Fibroblast of lung (primary cell): ENCODE measurements at regions not wholly inside any gene's neighbourhood (a gene's known extent, or its start where the extent isn't known, plus 50 kb on each side); places are given as distances from the start of the nearest gene placed in this dataset.

Source experiments
- DNase-seq, 2 donors: peaks; one replicate each; pipeline versions ENCODE4 v3.0.0 to v3.0.0-alpha.2; 2010; ENCODE audit warnings: low read depth in 2 of 2
- H2AFZ ChIP-seq: 2 replicates; pipeline ENCODE4 v1.5.1; 2012; ENCODE audit warnings: low read length, control low read depth, inconsistent platforms
- H3K27ac ChIP-seq: 2 replicates; pipeline ENCODE4 v1.5.1; 2011; ENCODE audit warnings: low read length, control low read depth; ENCODE audit not compliant: insufficient read depth
- H3K27me3 ChIP-seq: 2 replicates; pipeline ENCODE4 v1.5.1; 2011; ENCODE audit warnings: mild to moderate bottlenecking, low read length; ENCODE audit not compliant: control insufficient read depth, insufficient read depth
- H3K36me3 ChIP-seq: 2 replicates; pipeline ENCODE4 v1.5.1; 2011; ENCODE audit warnings: low read length; ENCODE audit not compliant: control insufficient read depth, insufficient read depth
- H3K4me1 ChIP-seq: 2 replicates; pipeline ENCODE4 v1.5.1; 2011; ENCODE audit warnings: low read length; ENCODE audit not compliant: control insufficient read depth, insufficient read depth; ENCODE audit errors: extremely low read depth
- H3K4me2 ChIP-seq: 2 replicates; pipeline ENCODE4 v1.5.1; 2011; ENCODE audit warnings: low read length, control low read depth; ENCODE audit not compliant: insufficient read depth; ENCODE audit errors: extremely low read depth
- H3K4me3 ChIP-seq, 4 experiments: fragments of 200-600 bp in 1 of 4; sonication (generic) in 1 of 4; replicated peaks in 1 of 4; 2 replicates each; pipeline ENCODE4 v1.5.1; 2011 to 2016; ENCODE audit warnings: low read length in 4 of 4, low read depth in 3 of 4, mild to moderate bottlenecking in 3 of 4, control low read depth in 2 of 4, inconsistent platforms in 1 of 4, mixed read lengths in 1 of 4; ENCODE audit not compliant: insufficient read depth in 1 of 4; ENCODE audit errors: control extremely low read depth in 1 of 4
- H3K79me2 ChIP-seq: 2 replicates; pipeline ENCODE4 v1.5.1; 2012; ENCODE audit warnings: mild to moderate bottlenecking, low read length, inconsistent platforms; ENCODE audit not compliant: control insufficient read depth, insufficient read depth
- H3K9ac ChIP-seq: 2 replicates; pipeline ENCODE4 v1.5.1; 2011; ENCODE audit warnings: mild to moderate bottlenecking, low read length, control low read depth; ENCODE audit not compliant: insufficient read depth
- H3K9me3 ChIP-seq: 2 replicates; pipeline ENCODE4 v1.5.1; 2012; ENCODE audit warnings: low read depth, low read length; ENCODE audit not compliant: control insufficient read depth, insufficient read depth
- H4K20me1 ChIP-seq: 2 replicates; pipeline ENCODE4 v1.5.1; 2011; ENCODE audit warnings: low read length; ENCODE audit not compliant: control insufficient read depth, insufficient read depth; ENCODE audit errors: extremely low read depth
- EZH2 ChIP-seq: IDR thresholded peaks from 2 replicates; pipeline ENCODE4 v1.5.1; 2012; ENCODE audit warnings: low read length, control low read depth, mild to moderate bottlenecking; ENCODE audit errors: missing control alignments
- TF ChIP-seq, protein P1 (sequence below), 2 donors: IDR thresholded peaks in 1 of 2; conservative IDR thresholded peaks in 1 of 2; 1 replicate in 1 of 2; 2 replicates in 1 of 2; pipeline ENCODE4 v1.5.1; 2011 to 2012; ENCODE audit warnings: low read length in 2 of 2, control low read depth in 1 of 2, inconsistent platforms in 1 of 2, low read depth in 1 of 2, mild to moderate bottlenecking in 1 of 2

DNA sequence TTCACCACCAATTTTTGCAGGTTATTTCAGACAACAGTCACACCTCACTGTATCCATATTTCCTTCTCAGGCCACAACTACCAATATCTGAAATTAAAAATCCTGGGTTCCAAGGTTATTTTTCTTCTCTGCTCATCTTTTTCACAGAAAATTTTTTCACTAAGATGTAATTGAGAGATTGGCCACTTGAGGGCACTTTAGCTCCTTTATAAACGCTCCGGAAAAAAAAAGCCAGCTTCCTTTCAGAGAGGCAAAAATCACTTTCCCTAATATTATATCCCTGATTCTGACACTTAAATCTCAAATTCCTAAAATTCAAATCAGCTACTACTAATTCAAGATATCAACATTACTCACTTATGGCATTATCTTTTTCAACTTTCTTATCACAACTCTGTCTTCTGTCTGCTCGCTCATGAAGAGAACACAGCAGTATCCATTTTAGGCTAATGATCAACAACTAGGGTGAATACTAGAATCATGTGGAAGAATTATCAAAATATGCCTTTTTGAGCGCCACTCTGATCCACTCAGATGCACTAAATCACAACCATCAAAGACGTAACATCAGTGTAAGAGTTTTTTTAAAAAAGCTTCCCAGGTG lies 101.4 kb upstream of the RGS1 start:
- no peaks in the 10 kb centered on the region for H3K36me3 ChIP-seq
- peak in 1 of 2 donors; percentile 54 for DNase-seq
- H3K9ac ChIP-seq = no peak overlapping the region
- no peak overlapping the region for H3K27ac ChIP-seq
- no peaks in the 10 kb centered on the region for H4K20me1 ChIP-seq
- H3K9me3 ChIP-seq = no peaks in the 10 kb centered on the region
- no peaks in the 10 kb centered on the region for H3K79me2 ChIP-seq
- H3K4me3 ChIP-seq = no peak overlapping the region
- H3K27me3 ChIP-seq = no peaks in the 10 kb centered on the region
- no peak overlapping the region for H3K4me2 ChIP-seq
- TF ChIP-seq EZH2 = no peak
- TF ChIP-seq, protein P1, sequence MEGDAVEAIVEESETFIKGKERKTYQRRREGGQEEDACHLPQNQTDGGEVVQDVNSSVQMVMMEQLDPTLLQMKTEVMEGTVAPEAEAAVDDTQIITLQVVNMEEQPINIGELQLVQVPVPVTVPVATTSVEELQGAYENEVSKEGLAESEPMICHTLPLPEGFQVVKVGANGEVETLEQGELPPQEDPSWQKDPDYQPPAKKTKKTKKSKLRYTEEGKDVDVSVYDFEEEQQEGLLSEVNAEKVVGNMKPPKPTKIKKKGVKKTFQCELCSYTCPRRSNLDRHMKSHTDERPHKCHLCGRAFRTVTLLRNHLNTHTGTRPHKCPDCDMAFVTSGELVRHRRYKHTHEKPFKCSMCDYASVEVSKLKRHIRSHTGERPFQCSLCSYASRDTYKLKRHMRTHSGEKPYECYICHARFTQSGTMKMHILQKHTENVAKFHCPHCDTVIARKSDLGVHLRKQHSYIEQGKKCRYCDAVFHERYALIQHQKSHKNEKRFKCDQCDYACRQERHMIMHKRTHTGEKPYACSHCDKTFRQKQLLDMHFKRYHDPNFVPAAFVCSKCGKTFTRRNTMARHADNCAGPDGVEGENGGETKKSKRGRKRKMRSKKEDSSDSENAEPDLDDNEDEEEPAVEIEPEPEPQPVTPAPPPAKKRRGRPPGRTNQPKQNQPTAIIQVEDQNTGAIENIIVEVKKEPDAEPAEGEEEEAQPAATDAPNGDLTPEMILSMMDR (conservative IDR thresholded peaks at IDR 0.05 in 1 of 2, IDR thresholded peaks at IDR 0.05 in 1 of 2; ENCODE audit: low read depth in 1 of 2, low read length in 2 of 2) = peak; percentile 46 to 64
- no peaks in the 10 kb centered on the region for H3K4me1 ChIP-seq
- no peak overlapping the region for H2AFZ ChIP-seq

DNA sequence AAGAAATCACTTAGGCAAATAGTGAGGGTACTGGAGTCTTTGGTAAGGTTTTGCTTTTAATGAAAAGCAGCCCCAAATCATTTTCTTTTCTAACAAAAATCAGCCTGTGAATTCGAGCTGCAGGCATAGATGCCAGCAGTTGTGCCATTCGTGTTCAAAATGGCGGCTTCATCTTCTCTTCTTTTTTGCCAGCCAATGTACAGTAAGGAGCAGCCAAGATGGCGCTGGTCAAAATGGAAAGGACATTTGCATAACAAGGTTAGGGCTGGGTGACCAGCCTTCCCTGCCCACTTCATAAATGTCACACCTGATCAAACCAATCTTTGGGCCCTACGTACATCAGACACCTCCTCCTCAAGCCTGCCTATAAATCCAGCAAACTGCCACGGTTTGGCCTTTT lies 100.2 kb upstream of the RGS1 start:
- TF ChIP-seq, protein P1 (conservative IDR thresholded peaks at IDR 0.05 in 1 of 2, IDR thresholded peaks at IDR 0.05 in 1 of 2; ENCODE audit: low read depth in 1 of 2, low read length in 2 of 2) = no peak
- no peak for TF ChIP-seq EZH2
- H3K4me1 ChIP-seq = no peaks in the 10 kb centered on the region
- H3K9ac ChIP-seq = no peak overlapping the region
- H3K4me3 ChIP-seq = no peak overlapping the region
- no peak overlapping the region for H3K4me2 ChIP-seq
- no peaks in the 10 kb centered on the region for H3K9me3 ChIP-seq
- no peaks in the 10 kb centered on the region for H3K27me3 ChIP-seq
- no peaks in the 10 kb centered on the region for H3K79me2 ChIP-seq
- no peak overlapping the region for H3K27ac ChIP-seq
- H2AFZ ChIP-seq = no peak overlapping the region
- no peaks in the 10 kb centered on the region for H3K36me3 ChIP-seq
- no peak for DNase-seq
- H4K20me1 ChIP-seq = no peaks in the 10 kb centered on the region

DNA sequence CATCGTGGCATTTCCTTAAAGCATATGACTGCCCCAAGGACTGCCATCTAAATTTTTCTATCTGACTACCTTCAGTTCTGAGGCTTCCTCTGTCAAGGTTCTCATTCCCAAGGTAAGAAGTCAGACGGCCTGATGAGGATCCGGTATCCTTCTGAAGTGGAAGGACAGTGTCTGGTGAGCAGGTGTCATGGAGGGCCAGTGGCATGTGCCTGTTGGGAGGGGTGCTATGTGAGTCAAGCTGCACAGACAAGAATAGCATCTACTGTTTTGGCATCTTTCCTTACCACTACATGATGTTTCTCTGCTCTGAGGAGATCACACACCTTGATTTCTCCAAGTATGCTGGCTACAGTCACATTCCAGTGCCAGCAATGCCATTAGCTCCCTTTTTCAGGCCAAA lies 99.6 kb upstream of the RGS1 start:
- no peaks in the 10 kb centered on the region for H4K20me1 ChIP-seq
- no peaks in the 10 kb centered on the region for H3K79me2 ChIP-seq
- no peaks in the 10 kb centered on the region for H3K9me3 ChIP-seq
- H2AFZ ChIP-seq = no peak overlapping the region
- H3K4me2 ChIP-seq = no peak overlapping the region
- H3K27ac ChIP-seq = no peak overlapping the region
- no peaks in the 10 kb centered on the region for H3K36me3 ChIP-seq
- H3K9ac ChIP-seq = no peak overlapping the region
- H3K27me3 ChIP-seq = no peaks in the 10 kb centered on the region
- H3K4me1 ChIP-seq = no peaks in the 10 kb centered on the region
- no peak overlapping the region for H3K4me3 ChIP-seq
- TF ChIP-seq, protein P1 (conservative IDR thresholded peaks at IDR 0.05 in 1 of 2, IDR thresholded peaks at IDR 0.05 in 1 of 2; ENCODE audit: low read depth in 1 of 2, low read length in 2 of 2) = no peak
- TF ChIP-seq EZH2 = no peak
- DNase-seq = peak in 1 of 2 donors; percentile 13
